ENCODE measurements at regions not wholly inside any gene's neighbourhood (a gene's known extent, or its start where the extent isn't known, plus 50 kb on each side); places are given as distances from the start of the nearest gene placed in this dataset.

GRCh38 chr16:9365370-9365728 is 273.9 kb downstream of the HAPSTR1 start:
- intact Hi-C loops (cut with micrococcal nuclease; ENCODE audit: unreplicated experiment): no loop called here
- in situ Hi-C loops (cut with HindIII; ENCODE audit: low pct_unique_long_range_greater_than_20kb, low sequenced_read_pairs): no loop called here
- ChIA-PET CTCF (no interaction called here), POLR2A (interaction anchor here (0.6 kb wide), 1 partner anchor 182 kb away, joined by 3 read pairs; no protein-coding TSS in a partner anchor)
- ATAC-seq (no peak), DNase-seq (ENCODE audit: low read depth, low spot score) (no peak)
- no peak overlapping the region for H3K4me3 ChIP-seq (ENCODE audit: low read depth in 2 of 2, low read length in 2 of 2)
- BruUV-seq (replicated peaks): no TSS peak
- no peaks in the 10 kb centered on the region for H3K36me3 ChIP-seq (ENCODE audit: control insufficient read depth, insufficient read depth, low read length)
- no peaks in the 10 kb centered on the region for H3K27me3 ChIP-seq (ENCODE audit: control insufficient read depth, insufficient read depth, low read length)
- TF ChIP-seq CTCF (IDR thresholded peaks at IDR 0.05) (no peak), POLR2AphosphoS5 (IDR thresholded peaks at IDR 0.05; ENCODE audit: low read depth, low read length) (no peak), REST (IDR thresholded peaks at IDR 0.05; ENCODE audit: insufficient read depth in 1 of 2, low read depth in 2 of 2, low read length in 1 of 2) (no peak), SIN3A (IDR thresholded peaks at IDR 0.05; ENCODE audit: borderline replicate concordance, insufficient read depth, low read depth, low read length) (no peak), TCF7L2 (IDR thresholded peaks at IDR 0.05; ENCODE audit: low read depth, low read length) (no peak)
- H3K9me3 ChIP-seq (ENCODE audit: control insufficient read depth, insufficient read depth, low read depth, low read length): no peaks in the 10 kb centered on the region
- H3K27ac ChIP-seq (ENCODE audit: low read length): no peak overlapping the region
- no peaks in the 10 kb centered on the region for H3K4me1 ChIP-seq (ENCODE audit: control insufficient read depth, insufficient read depth, low read length)

GRCh38 chr16:9366048-9366969 is 274.9 kb downstream of the HAPSTR1 start:
- Histone ChIP-seq H3K27me3 (ENCODE audit: control insufficient read depth, insufficient read depth, low read length) (no peaks in the 10 kb centered on the region), H3K36me3 (ENCODE audit: control insufficient read depth, insufficient read depth, low read length) (no peaks in the 10 kb centered on the region), H3K4me1 (ENCODE audit: control insufficient read depth, insufficient read depth, low read length) (no peaks in the 10 kb centered on the region), H3K9me3 (ENCODE audit: control insufficient read depth, insufficient read depth, low read depth, low read length) (no peaks in the 10 kb centered on the region), H3K4me3 (ENCODE audit: low read depth in 2 of 2, low read length in 2 of 2) (no peak overlapping the region), H3K27ac (ENCODE audit: low read length) (no peak overlapping the region)
- no TSS peak for BruUV-seq (replicated peaks)
- CTCF ChIA-PET: no interaction called here
- POLR2A ChIA-PET: no interaction called here
- no peak for TF ChIP-seq SIN3A (IDR thresholded peaks at IDR 0.05; ENCODE audit: borderline replicate concordance, insufficient read depth, low read depth, low read length)
- no peak for TF ChIP-seq REST (IDR thresholded peaks at IDR 0.05; ENCODE audit: insufficient read depth in 1 of 2, low read depth in 2 of 2, low read length in 1 of 2)
- no peak for TF ChIP-seq TCF7L2 (IDR thresholded peaks at IDR 0.05; ENCODE audit: low read depth, low read length)
- TF ChIP-seq POLR2AphosphoS5 (IDR thresholded peaks at IDR 0.05; ENCODE audit: low read depth, low read length): no peak
- no peak for TF ChIP-seq CTCF (IDR thresholded peaks at IDR 0.05)
- ATAC-seq (no peak), DNase-seq (ENCODE audit: low read depth, low spot score) (no peak)
- intact Hi-C loops (cut with micrococcal nuclease; ENCODE audit: unreplicated experiment): no loop called here
- in situ Hi-C loops (cut with HindIII; ENCODE audit: low pct_unique_long_range_greater_than_20kb, low sequenced_read_pairs): no loop called here
